HUES64 (cell line): ENCODE measurements at regions not wholly inside any gene's neighbourhood (a gene's known extent, or its start where the extent isn't known, plus 50 kb on each side); places are given as distances from the start of the nearest gene placed in this dataset.
"Not testable (repeated sequence)": the region's sequence is repeated elsewhere in the genome, so short reads cannot be mapped to it uniquely, and the experiment has no call there.

Experiments
- H3K27ac ChIP-seq: 2 replicates; pipeline ENCODE4 v1.7.0; 2013; ENCODE audit warnings: low read depth, low read length, inconsistent platforms
- H3K27me3 ChIP-seq: 2 replicates; pipeline ENCODE4 v1.6.1; 2013; ENCODE audit warnings: mild to moderate bottlenecking, low read length; ENCODE audit not compliant: insufficient read depth
- H3K36me3 ChIP-seq: 2 replicates; pipeline ENCODE4 v1.6.1; 2013; ENCODE audit warnings: mild to moderate bottlenecking, low read length; ENCODE audit not compliant: insufficient read depth
- H3K4me1 ChIP-seq: 2 replicates; pipeline ENCODE4 v1.6.1; 2013; ENCODE audit warnings: mild to moderate bottlenecking, low read length, moderate library complexity; ENCODE audit not compliant: insufficient read depth
- H3K4me3 ChIP-seq: 2 replicates; pipeline ENCODE4 v1.5.1; 2013; ENCODE audit warnings: mild to moderate bottlenecking, low read length, moderate library complexity
- H3K9ac ChIP-seq: 2 replicates; pipeline ENCODE4 v1.6.1; 2013; ENCODE audit warnings: mild to moderate bottlenecking, low read depth, low read length
- H3K9me3 ChIP-seq: 2 replicates; pipeline ENCODE4 v1.6.1; 2013; ENCODE audit warnings: low read depth, low read length; ENCODE audit not compliant: insufficient read depth
- WGBS: fragments of 150-250, 120-280 bp; methylation state at CpG from one replicate; pipeline ENCODE4 v1.1.7; 2013; ENCODE audit warnings: missing lambda C conversion rate; 5-methylcytosine and 5-hydroxymethylcytosine counted together

GRCh38 chr11:116691771-116692177 lies 81.0 kb downstream of the BUD13 start:
- Histone ChIP-seq H3K9ac (no peak overlapping the region), H3K4me1 (peaks cover 29% of the 10 kb centered on the region), H3K27ac (no peak overlapping the region), H3K27me3 (no peaks in the 10 kb centered on the region), H3K4me3 (no peak overlapping the region), H3K36me3 (no peaks in the 10 kb centered on the region), H3K9me3 (no peaks in the 10 kb centered on the region)
- WGBS, result 19% methylated on average over 10 of the region's 10 CpGs

GRCh38 chr11:116690611-116691010 lies 82.2 kb downstream of the BUD13 start:
- Histone ChIP-seq H3K4me3 (no peak overlapping the region), H3K27ac (no peak overlapping the region), H3K4me1 (peaks cover 21% of the 10 kb centered on the region), H3K9me3 (no peaks in the 10 kb centered on the region), H3K36me3 (no peaks in the 10 kb centered on the region), H3K27me3 (no peaks in the 10 kb centered on the region), H3K9ac (no peak overlapping the region)
- 85% methylated on average over 9 of the region's 9 CpGs for WGBS

- Histone ChIP-seq H3K27ac (no peak overlapping the region), H3K27me3 (no peaks in the 10 kb centered on the region), H3K9ac (no peak overlapping the region), H3K4me1 (peaks cover 21% of the 10 kb centered on the region), H3K4me3 (no peak overlapping the region), H3K9me3 (no peaks in the 10 kb centered on the region), H3K36me3 (no peaks in the 10 kb centered on the region)
- whole genome bisulfite sequencing, result 86% methylated on average over 12 of the region's 12 CpGs
These were observed 83.2 kb downstream of the BUD13 start for GRCh38 chr11:116689413-116690127.

- WGBS, result 52% methylated on average over 5 of the region's 6 CpGs
- Histone ChIP-seq H3K9ac (0 out of 2 replicates have a peak overlapping the region, but pooled peaks have one; percentile 23), H3K27ac (peak overlapping the region; percentile 80), H3K27me3 (no peaks in the 10 kb centered on the region), H3K36me3 (no peaks in the 10 kb centered on the region), H3K4me1 (peaks cover 21% of the 10 kb centered on the region), H3K4me3 (no peak overlapping the region), H3K9me3 (0 out of 2 replicates have a peak, but pooled peaks cover 2% of the 10 kb centered on the region)
These were observed 84.6 kb downstream of the BUD13 start for GRCh38 chr11:116688202-116688540.

- H3K9ac ChIP-seq, result peak overlapping the region; percentile 65
- H3K27me3 ChIP-seq, result no peaks in the 10 kb centered on the region
- H3K4me1 ChIP-seq, result peaks cover 21% of the 10 kb centered on the region
- peak overlapping the region; percentile 33 for H3K4me3 ChIP-seq
- 0 out of 2 replicates have a peak, but pooled peaks cover 5% of the 10 kb centered on the region for H3K9me3 ChIP-seq
- H3K27ac ChIP-seq, result peak overlapping the region; percentile 80
- WGBS, result 26% methylated on average over 6 of the region's 6 CpGs
- H3K36me3 ChIP-seq, result no peaks in the 10 kb centered on the region
These were observed 85.2 kb downstream of the BUD13 start for GRCh38 chr11:116687458-116688201.

GRCh38 chr11:116686866-116687265 lies 85.9 kb downstream of the BUD13 start:
- H3K9me3 ChIP-seq, result 0 out of 2 replicates have a peak, but pooled peaks cover 5% of the 10 kb centered on the region
- no peaks in the 10 kb centered on the region for H3K36me3 ChIP-seq
- no peaks in the 10 kb centered on the region for H3K27me3 ChIP-seq
- H3K4me3 ChIP-seq, result peak overlapping the region; percentile 33; the same call in 1 of the 2 replicates
- H3K4me1 ChIP-seq, result peaks cover 21% of the 10 kb centered on the region
- H3K9ac ChIP-seq, result no peak overlapping the region
- peak overlapping the region; percentile 80; the same call in 1 of the 2 replicates for H3K27ac ChIP-seq
- WGBS, result 87% methylated on average over 9 of the region's 9 CpGs

GRCh38 chr11:116683982-116684381 lies 88.8 kb downstream of the BUD13 start:
- Histone ChIP-seq H3K27me3 (no peaks in the 10 kb centered on the region), H3K36me3 (no peaks in the 10 kb centered on the region), H3K27ac (no peak overlapping the region), H3K9ac (no peak overlapping the region), H3K4me1 (peaks cover 21% of the 10 kb centered on the region), H3K9me3 (0 out of 2 replicates have a peak, but pooled peaks cover 5% of the 10 kb centered on the region), H3K4me3 (no peak overlapping the region)
- 93% methylated on average over 3 of the region's 3 CpGs for WGBS

- no peak overlapping the region for H3K4me3 ChIP-seq
- no peaks in the 10 kb centered on the region for H3K27me3 ChIP-seq
- H3K9ac ChIP-seq, result no peak overlapping the region
- WGBS, result 86% methylated on average over 4 of the region's 4 CpGs
- no peaks in the 10 kb centered on the region for H3K4me1 ChIP-seq
- peaks cover 5% of the 10 kb centered on the region; the same call in 1 of the 2 replicates for H3K9me3 ChIP-seq
- no peak overlapping the region for H3K27ac ChIP-seq
- no peaks in the 10 kb centered on the region for H3K36me3 ChIP-seq
These were observed 92.2 kb downstream of the BUD13 start for GRCh38 chr11:116680349-116681125.

GRCh38 chr11:116678887-116679286 lies 93.9 kb downstream of the BUD13 start:
- WGBS, result 93% methylated on average over 3 of the region's 3 CpGs
- no peak overlapping the region for H3K9ac ChIP-seq

GRCh38 chr11:116667318-116667717 lies 105.5 kb downstream of the BUD13 start:
- H3K9me3 ChIP-seq, H3K27me3 ChIP-seq, H3K4me3 ChIP-seq, H3K4me1 ChIP-seq, H3K9ac ChIP-seq, H3K27ac ChIP-seq, H3K36me3 ChIP-seq: not testable (repeated sequence)
- WGBS, result 86% methylated on average over 1 of the region's 1 CpG

More at GRCh38 chr11:116678887-116679286, 93.9 kb downstream of the BUD13 start:
- no peaks in the 10 kb centered on the region for H3K27me3 ChIP-seq
- no peaks in the 10 kb centered on the region for H3K36me3 ChIP-seq
- no peak overlapping the region for H3K4me3 ChIP-seq
- H3K9me3 ChIP-seq, result peaks cover 5% of the 10 kb centered on the region; the same call in 1 of the 2 replicates
- no peak overlapping the region for H3K27ac ChIP-seq
- H3K4me1 ChIP-seq, result no peaks in the 10 kb centered on the region
